ENCODE measurements at regions not wholly inside any gene's neighbourhood (a gene's known extent, or its start where the extent isn't known, plus 50 kb on each side); places are given as distances from the start of the nearest gene placed in this dataset.

DNA sequence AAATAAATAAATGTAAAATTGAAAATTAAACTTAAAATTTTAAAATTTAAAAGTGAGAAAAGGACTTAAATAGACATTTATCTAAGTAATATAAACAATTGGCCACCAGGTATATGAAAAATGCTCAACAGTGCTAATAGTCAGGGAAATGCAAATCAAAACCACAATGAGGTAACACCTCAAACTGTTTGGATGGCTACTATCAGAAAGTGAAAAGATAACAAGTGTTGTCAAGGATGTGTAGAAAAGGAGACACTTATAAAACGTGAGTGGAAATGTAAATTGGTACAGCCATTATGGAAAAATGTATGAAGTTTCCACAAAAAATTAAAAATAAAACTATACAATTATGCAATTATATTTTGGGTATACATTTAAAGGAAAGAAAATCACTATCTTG, 752.2 kb downstream of the EFNB2 start:
- no peak overlapping the region for H4K5ac ChIP-seq (ENCODE audit: insufficient read length, low read depth, low read length)
- no peaks in the 10 kb centered on the region for H3K36me3 ChIP-seq (ENCODE audit: control insufficient read depth in 2 of 4, insufficient read depth in 4 of 4, low read length in 3 of 4)
- no peak for TF ChIP-seq NANOG (IDR thresholded peaks at IDR 0.05; ENCODE audit: insufficient read depth, low read depth, low read length, poor library complexity, severe bottlenecking)
- no peak for TF ChIP-seq TEAD4 (IDR thresholded peaks at IDR 0.05; ENCODE audit: low read depth, low read length)
- TF ChIP-seq GTF2F1 (IDR thresholded peaks at IDR 0.05; ENCODE audit: borderline replicate concordance, low read depth, low read length) = no peak
- TF ChIP-seq ZNF274 (IDR thresholded peaks at IDR 0.05; ENCODE audit: borderline replicate concordance, extremely low read depth, low read length) = no peak
- TF ChIP-seq CBX8 (IDR thresholded peaks at IDR 0.05; ENCODE audit: borderline replicate concordance, low read depth, low read length) = no peak
- no peak for TF ChIP-seq SP1 (IDR thresholded peaks at IDR 0.05; ENCODE audit: low read depth, low read length)
- no peak for TF ChIP-seq HDAC2 (IDR thresholded peaks at IDR 0.05; ENCODE audit: borderline replicate concordance in 1 of 2, low read depth in 2 of 2, low read length in 2 of 2)
- TF ChIP-seq, protein P1, sequence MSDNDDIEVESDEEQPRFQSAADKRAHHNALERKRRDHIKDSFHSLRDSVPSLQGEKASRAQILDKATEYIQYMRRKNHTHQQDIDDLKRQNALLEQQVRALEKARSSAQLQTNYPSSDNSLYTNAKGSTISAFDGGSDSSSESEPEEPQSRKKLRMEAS (IDR thresholded peaks at IDR 0.05) = no peak
- TF ChIP-seq RXRA (IDR thresholded peaks at IDR 0.05; ENCODE audit: insufficient read depth, low read depth, low read length) = no peak
- TF ChIP-seq TBP (IDR thresholded peaks at IDR 0.05; ENCODE audit: low read depth, low read length) = no peak
- H2AFZ ChIP-seq (ENCODE audit: low read length) = no peak overlapping the region
- no peak overlapping the region for H4K8ac ChIP-seq (ENCODE audit: extremely low read depth, insufficient read depth, low read length)
- ChIA-PET CTCF (ENCODE audit: partially characterized antibody) (no interaction called here), POLR2A (ENCODE audit: partially characterized antibody) (no interaction called here)
- H4K91ac ChIP-seq (replicated peaks; ENCODE audit: insufficient read length, low read length) = no peak overlapping the region
- no peak for FAIRE-seq
- H3K27ac ChIP-seq (ENCODE audit: low read depth, low read length) = no peak overlapping the region
- no peak overlapping the region for H2BK12ac ChIP-seq (ENCODE audit: low read depth, low read length)
- H3K4ac ChIP-seq (replicated peaks; ENCODE audit: insufficient read length, low read depth, low read length) = no peak overlapping the region
- no peak overlapping the region for H2BK15ac ChIP-seq (ENCODE audit: low read length)
- no peaks in the 10 kb centered on the region for H3K79me2 ChIP-seq (ENCODE audit: control insufficient read depth in 1 of 2, insufficient read depth in 2 of 2, low read length in 2 of 2)
- H3K14ac ChIP-seq (ENCODE audit: insufficient read length) = no peak overlapping the region
- no peak overlapping the region for H2AK5ac ChIP-seq (ENCODE audit: low read depth, low read length)
- H4K20me1 ChIP-seq (replicated peaks in 1 of 2; ENCODE audit: control insufficient read depth in 1 of 2, insufficient read depth in 2 of 2, low read length in 2 of 2) = no peaks in the 10 kb centered on the region
- no peaks in the 10 kb centered on the region for H3K27me3 ChIP-seq (replicated peaks in 1 of 4; ENCODE audit: control insufficient read depth in 3 of 4, extremely low read depth in 1 of 4, insufficient read depth in 3 of 4, low read length in 3 of 4)
- H3K23ac ChIP-seq (ENCODE audit: insufficient read length) = no peak overlapping the region
- no peaks in the 10 kb centered on the region for H3K23me2 ChIP-seq (ENCODE audit: low read depth, low read length)
- H3K56ac ChIP-seq (replicated peaks; ENCODE audit: insufficient read length, low read depth, low read length) = no peak overlapping the region
- H3K9me3 ChIP-seq (ENCODE audit: insufficient read depth in 2 of 2, low read depth in 1 of 2, low read length in 1 of 2) = no peaks in the 10 kb centered on the region
- H3K4me1 ChIP-seq (replicated peaks in 1 of 4; ENCODE audit: control insufficient read depth in 3 of 4, insufficient read depth in 4 of 4, low read length in 3 of 4) = no peaks in the 10 kb centered on the region
- no peak overlapping the region for H3K9ac ChIP-seq (replicated peaks in 1 of 4; ENCODE audit: extremely low read depth in 1 of 4, low read depth in 3 of 4, low read length in 3 of 4)
- no peaks in the 10 kb centered on the region for H3K79me1 ChIP-seq (ENCODE audit: low read depth, low read length)
- H2BK5ac ChIP-seq (ENCODE audit: low read depth, low read length) = no peak overlapping the region
- H3K18ac ChIP-seq (ENCODE audit: extremely low read depth, low read length) = no peak overlapping the region
- H3K4me3 ChIP-seq (ENCODE audit: extremely low read depth in 1 of 4, insufficient read depth in 2 of 4, low read depth in 3 of 4, low read length in 4 of 4) = no peak overlapping the region
- no peak overlapping the region for H2BK120ac ChIP-seq (replicated peaks; ENCODE audit: low read depth, low read length)
- 78% methylated on average over 1 of the region's 1 CpG; no CpG with 5 or more reads in 1 of the 2 experiments for WGBS, 2 experiments (ENCODE audit: extremely low coverage in 1 of 2, insufficient coverage in 1 of 2, insufficient read length in 1 of 2, insufficient replicate concordance in 2 of 2, low coverage in 1 of 2, low lambda C conversion rate in 2 of 2, missing lambda C conversion rate in 1 of 2)
- no peak overlapping the region for H3K4me2 ChIP-seq (ENCODE audit: insufficient read depth in 1 of 2, low read depth in 2 of 2, low read length in 2 of 2)
- H2BK20ac ChIP-seq (ENCODE audit: low read length) = no peak overlapping the region
- DNase-seq (ENCODE audit: low read depth in 1 of 2, low spot score in 2 of 2) = no peak
